ENCODE measurements at regions not wholly inside any gene's neighbourhood (a gene's known extent, or its start where the extent isn't known, plus 50 kb on each side); places are given as distances from the start of the nearest gene placed in this dataset.

GRCh38 chr10:130847170-130847569 is 464.4 kb downstream of the TCERG1L start:
- TF ChIP-seq, protein P1, sequence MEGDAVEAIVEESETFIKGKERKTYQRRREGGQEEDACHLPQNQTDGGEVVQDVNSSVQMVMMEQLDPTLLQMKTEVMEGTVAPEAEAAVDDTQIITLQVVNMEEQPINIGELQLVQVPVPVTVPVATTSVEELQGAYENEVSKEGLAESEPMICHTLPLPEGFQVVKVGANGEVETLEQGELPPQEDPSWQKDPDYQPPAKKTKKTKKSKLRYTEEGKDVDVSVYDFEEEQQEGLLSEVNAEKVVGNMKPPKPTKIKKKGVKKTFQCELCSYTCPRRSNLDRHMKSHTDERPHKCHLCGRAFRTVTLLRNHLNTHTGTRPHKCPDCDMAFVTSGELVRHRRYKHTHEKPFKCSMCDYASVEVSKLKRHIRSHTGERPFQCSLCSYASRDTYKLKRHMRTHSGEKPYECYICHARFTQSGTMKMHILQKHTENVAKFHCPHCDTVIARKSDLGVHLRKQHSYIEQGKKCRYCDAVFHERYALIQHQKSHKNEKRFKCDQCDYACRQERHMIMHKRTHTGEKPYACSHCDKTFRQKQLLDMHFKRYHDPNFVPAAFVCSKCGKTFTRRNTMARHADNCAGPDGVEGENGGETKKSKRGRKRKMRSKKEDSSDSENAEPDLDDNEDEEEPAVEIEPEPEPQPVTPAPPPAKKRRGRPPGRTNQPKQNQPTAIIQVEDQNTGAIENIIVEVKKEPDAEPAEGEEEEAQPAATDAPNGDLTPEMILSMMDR (IDR thresholded peaks at IDR 0.05; ENCODE audit: insufficient read depth, low read length), result no peak
- TF ChIP-seq REST (IDR thresholded peaks at IDR 0.05; ENCODE audit: insufficient replicate concordance, low read depth) (no peak), POLR2AphosphoS5 (IDR thresholded peaks at IDR 0.05; ENCODE audit: low read depth) (no peak), GABPA (IDR thresholded peaks at IDR 0.05; ENCODE audit: low read depth) (no peak)
